ENCODE measurements at regions not wholly inside any gene's neighbourhood (a gene's known extent, or its start where the extent isn't known, plus 50 kb on each side); places are given as distances from the start of the nearest gene placed in this dataset.

DNA sequence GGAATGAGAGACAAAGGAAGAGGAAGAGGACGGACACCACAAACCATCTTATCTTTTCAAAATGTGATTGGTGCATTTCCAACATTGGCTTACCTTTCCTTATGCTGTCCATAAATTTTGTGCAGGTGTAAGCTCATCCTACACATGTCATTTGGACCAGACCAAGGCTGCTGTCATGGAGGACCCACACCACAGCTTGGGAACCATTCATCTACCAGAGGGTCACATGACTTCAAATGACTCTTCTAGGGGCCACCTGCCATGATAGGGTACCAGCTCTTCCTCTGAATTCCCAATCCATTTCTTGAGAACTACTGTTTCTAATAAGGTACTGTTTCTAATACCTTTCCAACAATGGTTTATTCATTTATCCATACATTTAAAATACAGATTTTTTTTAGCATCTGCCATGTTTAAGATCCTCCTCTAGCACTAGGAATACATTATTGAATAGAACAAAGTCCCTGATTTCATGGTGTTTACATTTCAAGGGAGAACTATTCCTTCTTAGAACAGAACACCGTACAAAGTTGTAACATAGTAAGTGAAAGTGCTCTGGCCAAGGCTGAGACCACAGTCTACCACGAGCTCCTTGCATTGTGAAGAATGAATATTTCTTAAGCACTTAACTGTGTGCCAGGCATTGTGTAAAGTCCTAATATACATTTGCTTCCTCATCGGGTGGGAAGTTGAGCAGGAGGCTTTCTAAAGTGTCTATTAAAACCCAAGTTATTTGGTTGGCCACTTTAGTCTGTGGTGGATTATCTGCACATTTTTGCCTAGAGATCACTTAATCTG lies 246.1 kb upstream of the FN1 start:
- Histone ChIP-seq H3K9me3 (ENCODE audit: control insufficient read depth, insufficient read depth, low read length) (no peaks in the 10 kb centered on the region), H3K36me3 (ENCODE audit: insufficient read depth, low read length) (no peaks in the 10 kb centered on the region), H3K9ac (ENCODE audit: low read depth, low read length) (no peak overlapping the region), H3K4me1 (ENCODE audit: insufficient read depth, low read length) (peaks cover 4% of the 10 kb centered on the region; the same call in 1 of the 2 replicates)

GRCh38 chr2:215680605-215681598 lies 245.0 kb upstream of the FN1 start:
- Histone ChIP-seq H3K4me1 (ENCODE audit: insufficient read depth, low read length) (peaks cover 4% of the 10 kb centered on the region; the same call in 1 of the 2 replicates), H3K9ac (ENCODE audit: low read depth, low read length) (no peak overlapping the region)

DNA sequence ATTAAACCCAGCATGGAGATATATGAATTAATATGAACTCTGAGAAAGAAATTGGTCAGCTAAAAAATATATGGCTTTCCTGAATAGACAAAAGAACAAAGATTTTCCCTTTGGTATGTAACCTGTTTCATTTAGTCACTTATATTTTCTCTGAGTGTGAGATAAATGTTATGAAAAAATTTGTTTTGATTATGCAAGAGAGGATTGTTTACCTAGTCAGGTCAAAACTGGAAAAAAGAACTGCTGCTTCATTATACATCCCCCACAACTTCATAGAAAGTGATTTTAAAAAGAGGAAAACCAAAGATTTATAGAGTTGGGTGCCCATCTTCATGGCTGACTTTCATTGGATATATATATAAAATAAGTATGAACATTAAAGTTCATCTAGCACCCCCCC lies 242.2 kb upstream of the FN1 start:
- Histone ChIP-seq H3K9ac (ENCODE audit: low read depth, low read length) (no peak overlapping the region), H3K4me1 (ENCODE audit: insufficient read depth, low read length) (peaks cover 4% of the 10 kb centered on the region; the same call in 1 of the 2 replicates), H3K36me3 (ENCODE audit: insufficient read depth, low read length) (no peaks in the 10 kb centered on the region)

More at GRCh38 chr2:215680605-215681598, 245.0 kb upstream of the FN1 start:
- no peaks in the 10 kb centered on the region for H3K9me3 ChIP-seq (ENCODE audit: control insufficient read depth, insufficient read depth, low read length)
- H3K36me3 ChIP-seq (ENCODE audit: insufficient read depth, low read length), result no peaks in the 10 kb centered on the region

DNA sequence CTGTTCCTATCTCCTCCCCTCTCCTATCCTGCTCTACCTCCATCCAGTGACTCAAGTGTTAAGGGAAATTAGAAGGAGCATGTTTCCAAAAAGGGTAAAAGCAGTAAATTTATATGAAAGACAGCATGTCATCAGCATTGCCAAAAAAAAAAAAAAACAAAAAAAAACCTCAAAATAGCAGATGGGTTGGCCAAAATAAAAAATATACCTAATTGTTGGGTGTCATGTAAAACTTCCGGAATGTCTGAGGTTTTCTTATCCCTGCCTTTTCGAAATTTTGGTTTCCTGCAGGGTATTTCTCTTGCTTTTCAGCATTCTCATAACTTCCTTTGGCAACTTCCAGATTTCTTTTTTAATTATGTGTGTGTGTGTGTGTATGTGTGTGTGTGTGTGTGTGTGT lies 241.6 kb upstream of the FN1 start:
- no peaks in the 10 kb centered on the region for H3K9me3 ChIP-seq (ENCODE audit: control insufficient read depth, insufficient read depth, low read length)
- H3K9ac ChIP-seq (ENCODE audit: low read depth, low read length), result no peak overlapping the region
- no peaks in the 10 kb centered on the region for H3K36me3 ChIP-seq (ENCODE audit: insufficient read depth, low read length)
- peaks cover 4% of the 10 kb centered on the region; the same call in 1 of the 2 replicates for H3K4me1 ChIP-seq (ENCODE audit: insufficient read depth, low read length)

More for the DNA sequence above, 242.2 kb upstream of the FN1 start:
- H3K9me3 ChIP-seq (ENCODE audit: control insufficient read depth, insufficient read depth, low read length), result no peaks in the 10 kb centered on the region

- H3K9me3 ChIP-seq (ENCODE audit: control insufficient read depth, insufficient read depth, low read length), result no peaks in the 10 kb centered on the region
- no peaks in the 10 kb centered on the region for H3K4me1 ChIP-seq (ENCODE audit: insufficient read depth, low read length)
- no peaks in the 10 kb centered on the region for H3K36me3 ChIP-seq (ENCODE audit: insufficient read depth, low read length)
- H3K9ac ChIP-seq (ENCODE audit: low read depth, low read length), result no peak overlapping the region
Observed at GRCh38 chr2:215672406-215672805, 236.5 kb upstream of the FN1 start.

DNA sequence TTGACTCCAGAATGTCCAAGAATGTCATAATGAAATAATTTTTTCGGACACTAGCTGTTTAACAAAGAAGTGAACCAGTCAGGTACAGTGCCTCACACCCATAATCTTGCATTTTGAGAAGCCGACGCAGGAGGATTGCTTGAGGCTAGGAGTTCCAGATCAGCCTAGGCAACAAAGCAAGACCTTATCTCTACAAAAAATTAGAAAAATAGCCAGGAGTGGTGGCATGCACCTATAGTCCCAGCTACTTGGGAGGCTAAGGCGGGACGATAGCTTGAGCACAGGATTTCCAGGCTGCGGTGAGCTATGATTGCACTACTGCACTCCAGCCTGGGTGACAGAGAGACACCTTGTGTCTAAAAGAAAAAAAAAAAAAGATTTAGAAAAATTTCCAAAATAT lies 235.8 kb upstream of the FN1 start:
- H3K9ac ChIP-seq (ENCODE audit: low read depth, low read length), result no peak overlapping the region
- no peaks in the 10 kb centered on the region for H3K9me3 ChIP-seq (ENCODE audit: control insufficient read depth, insufficient read depth, low read length)
- no peaks in the 10 kb centered on the region for H3K36me3 ChIP-seq (ENCODE audit: insufficient read depth, low read length)
- H3K4me1 ChIP-seq (ENCODE audit: insufficient read depth, low read length), result no peaks in the 10 kb centered on the region

GRCh38 chr2:215671244-215671643 lies 235.4 kb upstream of the FN1 start:
- Histone ChIP-seq H3K36me3 (ENCODE audit: insufficient read depth, low read length) (no peaks in the 10 kb centered on the region), H3K4me1 (ENCODE audit: insufficient read depth, low read length) (no peaks in the 10 kb centered on the region), H3K9me3 (ENCODE audit: control insufficient read depth, insufficient read depth, low read length) (no peaks in the 10 kb centered on the region), H3K9ac (ENCODE audit: low read depth, low read length) (no peak overlapping the region)

DNA sequence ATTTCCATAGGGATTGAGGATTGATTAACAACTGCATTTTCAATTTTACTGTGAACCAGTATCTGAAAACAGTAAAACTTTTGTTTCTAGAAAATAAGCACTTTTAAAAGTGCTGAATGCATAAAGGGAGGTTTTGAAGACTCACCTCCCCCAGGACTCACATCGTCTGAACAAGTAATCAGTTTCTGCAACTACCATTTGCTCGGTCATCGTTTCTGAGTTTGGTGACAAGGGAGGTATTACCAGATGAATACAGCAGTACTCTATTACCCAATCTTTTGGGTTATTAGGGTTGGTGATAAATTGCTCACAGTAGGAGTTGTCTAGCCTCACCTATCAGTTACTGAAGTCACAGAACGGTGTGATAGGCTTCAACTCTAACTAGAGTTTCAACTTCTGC lies 234.5 kb upstream of the FN1 start:
- H3K9me3 ChIP-seq (ENCODE audit: control insufficient read depth, insufficient read depth, low read length), result no peaks in the 10 kb centered on the region
- no peak overlapping the region for H3K9ac ChIP-seq (ENCODE audit: low read depth, low read length)
- H3K4me1 ChIP-seq (ENCODE audit: insufficient read depth, low read length), result no peaks in the 10 kb centered on the region
- no peaks in the 10 kb centered on the region for H3K36me3 ChIP-seq (ENCODE audit: insufficient read depth, low read length)

DNA sequence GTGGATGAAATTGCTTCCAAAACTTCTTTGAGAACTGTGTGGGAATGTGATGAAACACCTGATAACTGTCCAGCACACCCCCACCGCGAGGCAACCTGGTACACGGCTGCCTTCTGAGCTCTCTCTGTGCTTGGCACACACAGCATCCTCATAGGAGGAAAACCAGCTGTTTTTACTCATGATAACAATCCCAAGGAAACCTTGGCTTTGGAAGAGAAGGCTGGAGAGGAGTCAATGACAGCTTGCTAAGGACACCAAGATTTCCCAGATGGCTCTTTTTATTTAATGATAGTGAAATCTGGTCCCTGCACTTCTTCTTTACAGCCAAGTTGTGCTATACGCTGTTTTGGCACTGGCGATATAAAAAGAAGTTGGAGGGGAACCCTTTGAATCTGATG lies 232.5 kb upstream of the FN1 start:
- Histone ChIP-seq H3K9me3 (ENCODE audit: control insufficient read depth, insufficient read depth, low read length) (no peaks in the 10 kb centered on the region), H3K36me3 (ENCODE audit: insufficient read depth, low read length) (no peaks in the 10 kb centered on the region), H3K9ac (ENCODE audit: low read depth, low read length) (no peak overlapping the region), H3K4me1 (ENCODE audit: insufficient read depth, low read length) (0 out of 2 replicates have a peak, but pooled peaks cover 3% of the 10 kb centered on the region)

DNA sequence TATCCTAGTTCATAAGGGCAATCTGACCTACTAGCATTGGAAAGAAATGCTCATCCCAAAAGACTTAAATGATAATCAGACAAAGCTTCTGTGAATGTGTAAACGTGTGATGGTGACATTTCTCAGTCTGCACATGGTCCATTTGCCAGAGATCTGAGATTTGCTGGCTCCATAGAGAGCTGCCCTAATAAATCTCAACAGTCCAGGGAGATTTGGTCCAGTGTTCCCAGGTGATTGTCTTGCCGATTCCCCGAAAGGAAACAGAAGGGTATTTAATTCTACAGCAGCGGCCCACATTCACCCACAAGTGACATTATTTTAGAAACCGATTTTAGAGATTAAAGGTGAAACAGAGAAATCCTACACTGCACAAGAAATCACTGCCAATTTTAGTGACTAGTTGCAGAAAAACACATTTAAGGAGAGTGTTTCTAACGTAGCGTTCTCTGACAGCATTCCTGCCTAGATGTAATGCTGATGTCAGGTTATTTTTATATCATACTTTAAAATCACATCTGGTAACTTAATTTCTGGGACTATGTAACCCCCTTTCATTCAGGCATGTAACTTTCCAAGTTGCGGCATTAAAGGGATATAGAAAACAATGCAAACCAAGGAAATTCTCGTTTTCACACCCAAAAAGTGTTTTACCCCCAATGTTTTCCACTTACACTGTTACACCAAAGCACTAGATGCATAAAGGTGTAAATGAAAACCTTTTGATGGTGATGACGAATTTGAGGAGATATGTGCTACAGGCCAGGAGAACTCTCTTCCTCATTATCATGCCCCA lies 231.9 kb upstream of the FN1 start:
- no peak overlapping the region for H3K9ac ChIP-seq (ENCODE audit: low read depth, low read length)
- 0 out of 2 replicates have a peak, but pooled peaks cover 3% of the 10 kb centered on the region for H3K4me1 ChIP-seq (ENCODE audit: insufficient read depth, low read length)
- no peaks in the 10 kb centered on the region for H3K36me3 ChIP-seq (ENCODE audit: insufficient read depth, low read length)
- H3K9me3 ChIP-seq (ENCODE audit: control insufficient read depth, insufficient read depth, low read length), result no peaks in the 10 kb centered on the region

GRCh38 chr2:215664847-215665525 lies 229.1 kb upstream of the FN1 start:
- Histone ChIP-seq H3K9me3 (ENCODE audit: control insufficient read depth, insufficient read depth, low read length) (no peaks in the 10 kb centered on the region), H3K36me3 (ENCODE audit: insufficient read depth, low read length) (no peaks in the 10 kb centered on the region), H3K4me1 (ENCODE audit: insufficient read depth, low read length) (0 out of 2 replicates have a peak, but pooled peaks cover 3% of the 10 kb centered on the region), H3K9ac (ENCODE audit: low read depth, low read length) (no peak overlapping the region)

DNA sequence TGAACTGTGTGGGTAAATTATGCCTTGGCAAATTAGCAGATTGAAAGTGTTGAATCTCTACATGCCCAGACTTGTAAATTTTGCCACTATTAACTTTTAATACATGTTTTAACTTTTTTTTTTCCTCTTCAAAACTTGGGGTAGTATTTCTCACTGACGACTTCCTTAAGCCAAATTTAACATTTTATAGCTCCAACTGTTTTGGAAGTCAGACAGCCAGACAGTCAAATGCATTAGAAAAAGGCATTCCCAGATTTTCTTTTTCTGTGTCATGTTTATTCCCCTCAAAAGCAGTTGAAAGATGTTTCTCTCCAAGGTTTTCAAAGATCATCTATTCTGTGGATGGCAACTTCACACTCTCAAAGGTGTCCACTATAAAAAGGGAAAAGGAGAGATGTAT lies 226.8 kb upstream of the FN1 start:
- H3K9me3 ChIP-seq (ENCODE audit: control insufficient read depth, insufficient read depth, low read length), result no peaks in the 10 kb centered on the region
- H3K4me1 ChIP-seq (ENCODE audit: insufficient read depth, low read length), result peaks cover 8% of the 10 kb centered on the region; the same call in 1 of the 2 replicates
- H3K36me3 ChIP-seq (ENCODE audit: insufficient read depth, low read length), result no peaks in the 10 kb centered on the region
- no peak overlapping the region for H3K9ac ChIP-seq (ENCODE audit: low read depth, low read length)

DNA sequence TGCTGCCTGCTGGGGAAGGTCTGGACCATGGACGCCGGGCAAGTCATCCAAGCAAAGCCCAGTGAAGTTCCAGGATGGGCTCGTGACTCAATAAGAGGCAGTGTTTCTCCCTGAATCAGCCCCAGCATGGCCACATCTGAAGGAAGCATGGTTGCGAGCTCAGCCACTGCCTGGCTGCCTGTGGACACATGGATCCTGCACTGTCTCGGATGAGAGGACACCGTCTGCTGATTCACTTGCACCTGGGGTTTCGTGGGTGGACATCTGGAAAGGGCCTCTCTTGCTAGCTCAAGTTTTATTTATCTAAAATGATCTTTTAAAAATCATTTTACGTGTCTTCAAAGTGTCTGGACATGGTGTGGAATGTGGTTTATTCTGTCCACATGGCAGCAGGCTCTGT lies 224.8 kb upstream of the FN1 start:
- Histone ChIP-seq H3K9ac (ENCODE audit: low read depth, low read length) (no peak overlapping the region), H3K9me3 (ENCODE audit: control insufficient read depth, insufficient read depth, low read length) (no peaks in the 10 kb centered on the region), H3K4me1 (ENCODE audit: insufficient read depth, low read length) (peaks cover 17% of the 10 kb centered on the region; the same call in 1 of the 2 replicates), H3K36me3 (ENCODE audit: insufficient read depth, low read length) (no peaks in the 10 kb centered on the region)

Data from ES-I3 (cell line).